Bone marrow (tissue), 2 donors: ENCODE measurements at regions not wholly inside any gene's neighbourhood (a gene's known extent, or its start where the extent isn't known, plus 50 kb on each side); places are given as distances from the start of the nearest gene placed in this dataset.
A peak's percentile ranks its signal among the peaks of the same experiment; 100 is the strongest.

Source experiments
- DNase-seq, 2 donors: peaks; one replicate each; lab custom pipeline; 2025; lab: John Stamatoyannopoulos, UW

DNA sequence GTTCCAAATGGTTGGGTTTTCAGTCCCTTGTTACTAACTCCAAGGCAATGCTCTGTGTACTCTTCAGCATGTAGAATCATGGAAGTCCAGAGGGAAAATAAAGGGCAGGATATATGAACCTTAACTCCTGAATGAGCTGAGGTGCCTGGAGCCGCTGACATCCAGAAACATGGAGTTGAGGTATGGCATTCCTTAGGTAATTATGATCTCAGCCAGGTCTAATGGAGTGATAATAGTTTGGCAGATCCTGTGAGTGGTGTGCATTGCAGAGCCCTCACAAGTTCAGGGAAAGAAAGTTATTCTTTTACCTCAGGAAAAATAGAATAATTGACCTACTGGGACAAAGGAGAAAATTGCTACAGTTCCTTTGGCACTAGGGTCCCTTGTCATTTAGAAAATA, 369.1 kb downstream of the ZNF608 start:
- no peak for DNase-seq

DNA sequence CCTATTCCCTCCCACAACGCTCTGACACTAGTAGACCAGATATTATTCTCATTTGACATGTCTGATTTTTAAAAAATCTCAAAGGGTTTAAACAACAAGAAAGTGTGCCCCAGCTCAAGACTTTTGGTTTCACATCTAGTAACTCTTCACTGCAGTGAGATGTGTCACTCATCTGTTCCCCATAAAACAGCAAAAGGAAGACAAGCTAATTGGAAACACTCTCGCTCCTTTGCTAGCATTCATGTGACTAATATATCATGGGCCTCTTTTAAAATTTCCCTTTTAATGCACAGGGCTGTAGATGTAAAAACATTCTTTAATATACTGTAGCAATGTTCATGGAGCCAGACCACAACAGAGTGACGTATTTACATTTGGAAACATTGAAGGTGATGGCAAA, 372.6 kb downstream of the ZNF608 start:
- no peak for DNase-seq

DNA sequence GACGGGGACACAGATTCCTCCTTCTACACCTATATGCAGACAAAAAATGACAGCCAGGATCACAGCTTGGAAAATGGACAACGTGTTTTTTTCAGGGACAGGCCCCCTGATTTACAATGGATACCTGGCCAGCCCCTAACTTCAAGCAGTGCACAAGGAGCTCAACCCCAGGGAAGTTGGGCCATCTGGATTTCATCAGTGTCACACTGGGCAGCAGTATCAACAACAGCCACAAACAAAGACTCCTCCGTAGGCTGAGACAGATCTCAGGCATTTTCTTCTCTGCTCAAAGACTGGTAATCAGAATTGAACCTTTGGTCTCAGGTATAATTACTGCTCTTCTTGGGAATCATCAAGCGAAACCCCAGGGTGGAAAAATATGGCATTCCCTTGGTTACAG, 374.0 kb downstream of the ZNF608 start:
- DNase-seq = no peak

DNA sequence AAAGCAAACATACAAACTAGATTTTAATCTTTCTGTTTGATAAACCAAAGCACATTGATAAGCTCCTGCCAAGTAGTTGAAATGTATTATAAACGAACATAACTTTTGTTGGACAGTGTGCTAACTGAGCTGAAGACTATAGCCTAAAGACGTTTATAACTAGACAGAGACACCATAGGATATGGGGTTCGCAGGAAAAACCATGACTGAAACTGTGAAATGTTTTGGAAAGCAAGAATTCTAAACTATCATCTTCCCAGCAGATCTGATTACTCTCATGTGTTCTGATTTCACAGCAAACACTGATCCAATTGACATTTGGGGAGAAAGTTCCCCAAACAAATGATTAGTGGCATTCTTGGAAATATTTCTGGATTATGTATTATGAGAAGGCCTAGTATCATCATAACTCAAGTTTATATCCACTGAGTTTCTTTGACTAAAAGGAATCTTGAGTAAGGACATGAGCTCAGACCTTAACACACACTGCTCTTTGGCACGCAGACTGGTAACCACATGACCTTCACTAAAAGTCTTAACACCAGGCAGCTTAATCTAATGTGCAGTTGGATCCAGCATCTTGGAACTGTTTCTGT, 375.2 kb downstream of the ZNF608 start:
- DNase-seq = no peak

DNA sequence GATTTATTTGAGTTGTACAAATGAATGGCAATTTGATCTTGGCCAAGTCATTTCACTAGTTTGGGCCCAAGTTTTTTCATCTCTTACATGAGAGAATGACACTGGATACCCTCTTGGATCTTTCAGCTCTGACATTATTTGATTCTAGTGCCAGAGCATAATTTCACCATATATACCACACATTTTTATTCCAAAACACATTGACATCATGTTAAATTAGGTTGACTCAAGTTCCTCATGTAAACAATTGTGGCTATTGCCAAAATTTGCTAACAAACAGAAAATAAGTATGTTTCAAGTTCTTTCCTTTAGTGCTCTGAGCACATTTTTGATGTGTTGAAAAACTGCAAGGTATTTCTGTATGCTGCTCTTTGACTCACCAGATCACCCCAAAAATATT, 375.8 kb downstream of the ZNF608 start:
- no peak for DNase-seq

DNA sequence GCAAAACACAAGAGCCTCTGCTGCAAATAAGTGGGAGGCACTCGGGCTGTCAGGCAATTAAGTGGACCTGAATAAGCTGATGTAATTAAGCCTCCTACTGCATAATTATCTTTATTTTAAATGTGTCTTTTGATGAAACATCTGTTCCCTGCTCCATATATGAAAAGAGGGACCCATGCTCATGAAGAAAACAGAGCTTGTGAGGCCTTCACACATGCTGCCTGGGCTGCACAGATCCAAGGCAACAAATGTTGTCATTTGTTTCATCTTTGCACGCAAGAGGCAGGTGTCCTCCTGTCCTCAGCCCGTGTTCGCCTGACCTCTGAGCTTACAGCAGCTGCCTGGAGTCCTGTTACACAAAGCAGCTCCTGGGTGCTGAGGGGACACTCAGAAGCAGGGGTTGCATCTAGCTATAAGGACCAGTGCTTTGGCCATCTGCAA, 381.1 kb downstream of the ZNF608 start:
- DNase-seq = no peak

DNA sequence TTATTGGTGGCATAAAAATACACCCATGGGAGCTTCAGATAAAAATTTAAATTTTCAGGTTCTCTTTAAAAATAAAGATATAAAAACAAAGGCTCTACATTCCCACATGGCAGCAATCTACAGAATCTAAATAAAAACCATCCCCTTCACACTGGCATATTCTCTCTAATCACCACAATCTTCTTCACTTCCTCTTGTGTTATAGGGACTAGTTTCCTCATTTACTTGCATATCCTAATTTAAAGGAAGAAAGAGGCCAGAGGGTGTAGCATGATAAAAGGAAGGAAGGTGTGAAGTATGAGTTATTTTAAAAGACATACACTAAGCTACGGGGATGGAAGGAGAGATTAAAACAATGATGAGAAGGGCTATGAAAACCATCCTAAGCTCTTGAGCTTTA, 390.5 kb downstream of the ZNF608 start:
- peak in 1 of 2 donors; percentile 57 for DNase-seq

DNA sequence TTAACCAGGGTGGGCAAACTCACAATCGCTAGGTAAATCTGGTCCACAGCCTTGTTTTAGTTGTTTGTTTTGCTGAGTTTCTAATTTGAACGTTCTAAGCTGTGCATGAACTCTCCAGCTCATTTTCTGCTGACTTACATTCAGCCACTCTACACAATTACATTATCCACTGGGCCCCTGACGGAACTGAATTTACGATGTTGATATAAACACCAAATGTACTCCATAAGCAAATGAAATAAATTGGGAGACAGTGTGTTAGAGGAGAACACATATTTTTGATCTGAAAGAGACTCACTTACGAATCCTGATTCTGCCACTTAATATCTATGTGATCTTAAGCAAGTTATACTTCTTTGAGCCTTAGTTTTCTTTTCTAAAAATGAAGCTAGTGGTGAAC, 393.4 kb downstream of the ZNF608 start:
- DNase-seq = no peak

DNA sequence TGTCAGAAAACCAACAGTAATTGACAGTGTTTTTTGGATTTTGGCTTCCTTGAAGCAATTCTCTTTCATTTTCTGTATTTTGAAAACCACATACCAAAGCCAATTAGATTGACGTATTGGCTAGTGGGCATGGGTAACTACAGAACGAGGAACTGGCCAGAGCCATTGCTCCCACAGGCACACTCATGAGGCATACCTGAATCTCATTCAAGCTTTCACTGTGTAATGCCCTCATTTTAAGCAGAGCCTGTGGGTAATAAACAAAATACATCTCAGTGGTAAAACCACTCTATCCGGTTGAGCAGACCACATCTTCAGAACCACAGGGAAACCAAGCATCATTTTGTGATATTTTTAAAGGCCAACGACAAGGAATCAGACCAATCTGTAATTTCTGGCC, 394.1 kb downstream of the ZNF608 start:
- DNase-seq = no peak

DNA sequence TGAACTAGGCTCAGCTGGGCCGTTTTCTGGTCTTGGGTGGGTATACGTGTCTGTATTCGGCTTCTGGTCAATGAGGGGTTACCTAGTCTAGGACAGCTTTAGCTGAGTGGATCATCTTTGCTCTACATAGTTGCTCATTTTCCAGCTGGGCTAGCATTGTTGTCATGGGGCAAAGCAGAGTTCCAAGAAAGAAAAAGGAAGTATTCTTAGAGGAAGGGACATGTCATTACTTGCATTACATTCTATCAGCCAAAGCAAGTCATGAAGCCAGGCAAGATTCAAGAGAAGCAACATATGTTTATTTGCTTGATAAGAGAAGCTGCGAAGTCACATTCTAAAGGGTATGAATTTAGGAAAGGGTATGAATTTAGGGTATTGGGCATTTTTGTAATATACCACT, 396.5 kb downstream of the ZNF608 start:
- DNase-seq = peak in 1 of 2 donors; percentile 15

DNA sequence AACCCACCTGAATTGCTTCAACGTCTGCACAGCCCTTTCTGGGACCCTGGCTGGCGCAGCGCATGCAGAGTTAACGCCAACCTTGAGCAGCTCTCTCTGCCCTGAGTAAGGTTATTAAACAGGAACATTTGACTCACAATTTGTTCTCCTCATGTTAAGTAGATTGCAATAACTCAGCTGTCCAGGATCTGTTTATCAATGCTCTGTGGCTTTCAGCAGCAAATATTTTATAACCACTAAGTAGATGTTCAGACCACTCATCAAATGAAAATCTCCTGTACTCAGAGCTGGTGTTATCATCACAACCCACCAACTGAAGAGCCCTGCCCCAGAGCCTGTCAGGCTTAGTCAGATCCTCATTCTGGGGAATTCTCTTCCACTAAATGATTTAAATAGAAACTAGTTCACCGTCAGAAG, 403.0 kb downstream of the ZNF608 start:
- DNase-seq = peak in 1 of 2 donors; percentile 13

DNA sequence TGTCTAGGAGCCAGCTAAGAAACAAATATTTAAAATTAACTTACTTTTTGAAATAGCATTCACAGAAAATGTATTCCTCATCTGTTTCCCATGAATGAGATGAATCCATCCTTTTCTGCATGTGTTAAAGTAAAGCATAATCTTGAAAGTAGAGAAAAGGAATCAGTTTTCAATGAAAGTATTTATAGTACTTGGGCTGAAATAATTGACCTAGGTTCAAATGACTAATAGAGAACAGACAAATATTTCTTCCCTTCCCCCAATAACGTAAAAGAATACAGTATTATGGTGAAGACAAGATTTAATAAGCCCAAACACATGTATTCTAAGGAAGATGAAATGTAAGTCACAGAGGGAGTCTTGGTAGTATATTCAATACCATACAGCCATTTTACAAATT, 403.5 kb downstream of the ZNF608 start:
- no peak for DNase-seq

DNA sequence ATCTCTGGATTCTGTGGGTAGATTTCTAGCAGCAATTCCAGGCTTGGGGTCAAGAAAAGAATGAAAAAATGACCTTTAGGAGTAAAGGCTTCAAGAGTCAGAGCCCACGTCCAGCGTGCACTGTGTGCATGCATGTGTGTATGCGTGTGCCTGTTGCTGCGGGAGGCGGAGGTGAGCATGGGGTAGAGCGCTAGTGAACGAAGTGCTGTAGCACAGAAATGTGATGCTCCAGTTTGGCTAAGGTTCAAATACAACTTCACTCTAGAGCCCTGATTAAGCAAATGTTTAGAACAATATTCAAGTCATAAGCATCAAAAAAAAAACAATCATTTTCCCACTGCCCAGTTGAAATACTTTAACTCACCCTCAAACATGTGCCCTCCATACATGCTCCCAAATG, 403.9 kb downstream of the ZNF608 start:
- DNase-seq = no peak

DNA sequence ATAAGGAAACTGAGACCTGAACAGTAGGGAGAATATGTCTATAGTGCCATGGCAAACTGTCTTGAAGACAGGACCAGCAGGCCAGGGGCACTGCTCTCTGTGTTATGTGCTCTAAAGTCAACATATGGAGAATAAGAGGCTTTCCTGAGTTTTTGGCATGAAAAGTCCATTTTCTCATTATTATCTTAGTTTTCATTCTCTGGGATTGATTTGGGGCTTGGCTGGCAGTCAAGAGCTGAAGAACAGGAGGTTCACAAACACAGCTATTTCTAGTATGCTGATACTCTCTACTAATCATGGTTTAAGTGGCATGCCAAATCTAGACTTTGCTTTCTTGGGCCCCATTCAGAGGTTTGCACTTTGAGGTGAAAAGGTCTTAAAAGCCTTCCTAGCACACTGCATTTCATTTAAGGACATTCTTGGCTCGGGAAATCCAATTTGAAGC, 404.4 kb downstream of the ZNF608 start:
- no peak for DNase-seq

DNA sequence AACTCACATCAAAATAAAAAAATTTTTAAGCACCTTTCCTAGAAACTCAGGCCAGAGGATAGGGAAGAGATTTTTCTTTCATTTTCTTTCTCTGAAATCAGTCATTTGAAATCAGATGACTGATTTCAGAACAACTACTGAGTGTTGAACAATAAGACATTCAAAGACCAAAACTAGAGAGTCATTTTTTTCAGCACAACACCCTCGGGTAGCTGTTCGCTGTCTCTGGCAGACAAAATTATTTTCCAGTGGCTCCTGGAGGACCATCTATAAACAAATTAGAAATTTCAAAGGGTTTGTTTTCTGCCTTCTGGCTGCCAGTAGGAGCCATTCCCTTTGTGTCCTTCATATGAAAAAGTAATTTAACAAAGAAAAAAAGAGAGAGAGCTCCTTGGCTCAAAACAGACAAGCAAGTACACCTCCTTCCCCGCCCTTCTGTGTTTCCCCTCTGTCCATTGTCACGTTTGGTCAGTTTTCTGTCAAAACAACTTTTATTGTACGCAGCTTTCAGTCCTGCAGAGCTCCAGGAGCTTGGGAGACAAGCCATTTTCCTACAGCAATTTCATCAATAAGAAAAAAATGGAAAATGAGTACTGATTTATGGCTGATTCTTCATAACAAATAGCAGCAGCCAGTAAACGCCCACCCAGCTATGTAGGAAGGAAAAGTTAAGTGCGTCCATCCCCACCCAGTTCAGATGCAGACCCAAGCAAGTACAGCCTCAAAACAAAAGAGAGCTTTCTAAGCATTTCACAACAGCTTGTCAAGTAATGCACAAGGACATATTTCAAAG, 405.2 kb downstream of the ZNF608 start:
- DNase-seq = no peak

DNA sequence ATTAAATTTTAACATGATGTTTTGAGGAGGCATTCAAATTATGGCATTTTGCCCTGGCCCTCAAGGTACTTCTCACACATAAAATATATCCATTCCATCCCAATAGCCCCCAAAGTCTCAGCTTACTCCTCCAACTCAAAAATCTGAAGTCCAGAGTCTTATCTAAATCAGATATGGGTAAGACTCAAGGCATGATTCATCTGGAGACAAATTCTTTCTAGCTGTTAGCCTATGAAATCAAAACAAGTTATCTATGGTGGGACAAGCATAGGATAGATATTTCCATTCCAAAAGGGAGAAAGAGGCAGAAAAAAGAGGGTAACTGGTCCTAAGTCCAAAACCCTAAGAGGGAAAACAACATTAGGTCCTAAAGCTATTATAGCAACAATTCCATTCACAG, 408.4 kb downstream of the ZNF608 start:
- no peak for DNase-seq

DNA sequence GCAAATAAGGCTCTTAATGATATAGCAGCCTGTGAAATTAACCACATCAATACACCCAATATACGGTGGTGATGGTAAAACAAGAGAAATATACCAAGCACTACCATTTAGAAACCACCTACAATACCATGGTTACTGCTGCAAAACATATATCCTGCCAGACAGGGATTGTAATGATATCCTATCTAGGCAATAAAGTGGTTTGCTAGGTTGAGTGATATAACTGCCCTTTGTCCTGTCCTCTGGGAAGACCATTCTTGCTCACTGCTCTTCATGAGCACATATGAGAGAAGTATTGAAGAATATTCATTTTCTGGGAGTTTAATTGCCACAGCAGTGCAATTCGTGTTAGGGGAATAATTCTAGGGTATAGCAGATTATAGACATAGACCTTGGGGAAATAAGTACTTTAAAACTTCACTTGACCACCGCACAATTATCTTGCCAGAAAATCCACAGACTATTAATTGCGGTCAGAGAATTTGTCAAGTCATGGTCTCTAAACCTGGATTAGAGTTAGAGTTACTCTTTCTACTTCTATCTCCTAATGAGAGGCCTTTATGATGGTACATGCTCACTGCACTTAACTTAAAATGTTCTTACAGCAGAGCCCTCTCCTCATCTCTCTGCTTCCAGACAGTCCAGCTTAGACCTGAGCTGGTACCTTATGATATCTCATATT, 413.0 kb downstream of the ZNF608 start:
- DNase-seq = no peak

DNA sequence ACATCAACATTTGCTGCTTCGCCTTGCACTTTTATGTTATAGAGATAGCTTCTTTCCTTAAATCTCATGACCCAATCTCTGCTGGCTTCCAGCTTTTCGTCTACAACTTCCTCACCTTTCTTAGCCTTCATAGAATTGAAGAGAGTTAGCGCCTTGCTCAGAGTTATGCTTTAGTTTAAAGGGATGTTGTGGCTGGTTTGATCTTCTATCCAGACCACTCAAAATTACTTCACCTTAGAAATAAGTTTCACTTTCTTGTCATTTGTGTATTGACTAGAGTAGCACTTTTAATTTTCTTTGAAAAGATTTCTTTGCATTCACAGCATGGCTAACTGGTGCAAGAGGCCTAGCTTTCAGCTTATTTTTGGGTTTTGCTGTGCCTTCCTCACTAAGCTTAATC, 414.2 kb downstream of the ZNF608 start:
- DNase-seq = no peak

DNA sequence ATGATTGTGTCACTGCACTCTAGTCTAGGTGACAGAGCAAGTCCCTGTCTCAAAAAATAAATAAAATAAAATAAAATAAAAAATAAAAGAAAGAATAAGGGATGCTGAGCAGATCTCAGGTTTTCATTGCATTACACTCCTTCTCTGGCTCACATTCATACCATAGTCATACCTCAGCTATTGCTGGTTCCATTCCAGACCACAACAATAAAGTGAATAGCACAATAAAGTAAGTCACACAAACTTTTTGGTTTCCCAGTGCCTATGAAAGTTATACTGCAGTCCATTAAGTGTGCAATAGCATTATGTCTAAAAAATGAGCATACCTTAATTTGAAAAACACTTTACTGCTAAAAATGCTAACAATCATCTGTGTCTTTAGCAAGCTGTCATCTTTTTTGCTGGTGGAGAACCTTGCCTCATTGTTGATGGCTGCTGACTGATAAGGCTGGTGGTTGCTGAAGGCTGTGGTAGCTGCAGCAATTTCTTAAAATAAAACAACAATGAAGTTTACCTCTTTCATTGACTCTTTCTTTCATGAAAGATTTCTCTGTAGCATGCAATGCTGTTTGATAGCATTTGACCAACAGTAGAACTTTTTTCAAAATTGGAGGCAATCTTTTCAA, 415.7 kb downstream of the ZNF608 start:
- no peak for DNase-seq

DNA sequence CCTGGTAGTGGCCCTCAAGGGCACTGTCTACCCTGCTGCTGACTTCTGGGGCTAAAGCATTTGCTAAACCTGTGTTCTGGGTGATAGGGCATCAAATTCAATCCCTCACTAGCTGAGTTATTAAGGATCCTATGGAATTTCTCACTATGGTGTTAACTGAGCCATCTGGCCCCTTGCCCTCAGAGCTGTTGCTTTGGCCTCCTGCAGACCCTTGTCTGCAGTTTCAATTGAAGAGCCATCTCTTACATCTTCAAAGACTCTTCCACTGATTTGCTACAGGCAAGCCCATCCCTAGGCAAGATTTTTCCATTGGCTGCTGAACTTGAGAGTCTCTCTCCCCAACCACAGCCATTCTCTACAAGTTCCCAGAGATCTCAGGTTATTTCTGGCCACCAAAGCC, 418.2 kb downstream of the ZNF608 start:
- DNase-seq = no peak

DNA sequence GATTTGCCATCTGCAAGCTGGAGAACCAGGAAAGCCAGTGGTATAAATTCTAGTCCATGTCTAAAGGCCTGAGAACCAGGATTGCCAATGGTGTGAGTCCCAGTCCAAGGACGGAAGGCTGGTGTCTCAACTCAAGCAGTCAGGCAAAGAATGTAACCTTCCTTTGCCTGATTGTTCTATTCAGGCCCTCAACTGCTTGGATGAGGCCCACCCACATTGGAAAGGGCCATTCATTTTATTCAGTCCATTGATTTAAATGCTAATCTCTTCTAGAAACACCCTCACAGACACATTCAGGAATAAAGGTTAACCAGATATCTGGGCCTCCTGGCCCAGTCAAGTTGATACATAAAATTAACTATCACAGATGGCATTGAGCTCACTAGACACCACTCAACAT, 427.8 kb downstream of the ZNF608 start:
- DNase-seq = no peak

DNA sequence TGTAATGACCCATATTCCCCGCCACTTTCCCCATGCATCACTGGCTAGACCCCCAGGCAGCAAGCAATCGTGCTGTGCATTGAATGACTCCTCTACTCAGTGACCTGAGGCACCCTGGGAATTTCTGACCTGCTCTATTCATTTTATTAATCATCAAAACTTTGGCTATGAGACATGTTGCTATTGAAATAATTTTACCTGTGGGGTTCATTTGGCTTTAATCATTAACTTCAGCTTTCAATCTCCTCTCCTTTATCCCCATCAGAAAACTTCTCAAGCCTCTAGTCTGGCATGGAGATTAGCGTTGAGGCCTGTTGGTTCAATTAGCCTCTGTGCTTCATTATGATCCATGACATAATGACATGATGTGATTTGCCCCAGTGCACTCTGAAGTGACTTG, 429.0 kb downstream of the ZNF608 start:
- DNase-seq = no peak
